Panc1 (cell line): ENCODE measurements at regions not wholly inside any gene's neighbourhood (a gene's known extent, or its start where the extent isn't known, plus 50 kb on each side); places are given as distances from the start of the nearest gene placed in this dataset.

Source experiments
- ATAC-seq: fragments of 200-7000 bp; cut with Tn5 transposase; 2 replicates; pipeline ENCODE4 v1.9.1; 2020; ENCODE audit warnings: mild to moderate bottlenecking, moderate library complexity
- BruUV-seq: library from RNA; stranded (reverse); fragments of 400-500 nt; replicated peaks from 2 replicates; lab custom pipeline; 2021; lab: Mats Ljungman, UMichigan
- CTCF ChIA-PET: fragments of 300-600 bp; sonication (Branson Sonifier 250); formaldehyde crosslinking; loops from one replicate; lab custom pipeline; 2022; ENCODE audit warnings: antibody characterized with exemption; lab: Charles Lee
- POLR2A ChIA-PET: fragments of 300-600 bp; sonication (Branson Sonifier 250); formaldehyde crosslinking; loops from one replicate; lab custom pipeline; 2022; ENCODE audit warnings: antibody characterized with exemption; lab: Charles Lee
- DNase-seq: peaks from one replicate; pipeline ENCODE4 v3.0.0-alpha.2; 2010; ENCODE audit warnings: low read depth, low spot score
- H3K27ac ChIP-seq: 2 replicates; pipeline ENCODE4 v1.5.1; 2011; ENCODE audit warnings: mild to moderate bottlenecking, low read length, inconsistent platforms
- H3K27me3 ChIP-seq: fragments of 200-500 bp; sonication (Bioruptor generic); 2 replicates; pipeline ENCODE4 v1.6.0; 2014; ENCODE audit warnings: low read length, inconsistent platforms; ENCODE audit not compliant: control insufficient read depth, insufficient read depth
- H3K36me3 ChIP-seq: fragments of 200-500 bp; sonication (Bioruptor generic); 2 replicates; pipeline ENCODE4 v1.5.1; 2014; ENCODE audit warnings: inconsistent platforms, mild to moderate bottlenecking, low read length, moderate library complexity; ENCODE audit not compliant: control insufficient read depth, insufficient read depth
- H3K4me1 ChIP-seq: 2 replicates; pipeline ENCODE4 v1.5.1; 2011; ENCODE audit warnings: inconsistent platforms, mild to moderate bottlenecking, low read length, moderate library complexity; ENCODE audit not compliant: control insufficient read depth, insufficient read depth
- H3K4me3 ChIP-seq, 2 experiments: 2 replicates each; pipeline ENCODE4 v1.5.1; 2011 to 2012; ENCODE audit warnings: low read depth in 2 of 2, low read length in 2 of 2, mild to moderate bottlenecking in 2 of 2, inconsistent platforms in 1 of 2, moderate library complexity in 1 of 2
- H3K9me3 ChIP-seq: fragments of 200-500 bp; sonication (Bioruptor generic); 2 replicates; pipeline ENCODE4 v1.5.1; 2014; ENCODE audit warnings: low read depth, mild to moderate bottlenecking, inconsistent platforms, low read length, moderate library complexity; ENCODE audit not compliant: control insufficient read depth, insufficient read depth
- CTCF ChIP-seq: fragments of 450-650 bp; IDR thresholded peaks from 2 replicates; pipeline ENCODE4 v1.5.1; 2017; ENCODE audit warnings: mild to moderate bottlenecking
- POLR2AphosphoS5 ChIP-seq: IDR thresholded peaks from 2 replicates; pipeline ENCODE4 v1.6.1; 2012; ENCODE audit warnings: mild to moderate bottlenecking, low read depth, low read length, moderate library complexity
- REST ChIP-seq, 2 experiments: IDR thresholded peaks; 2 replicates each; pipeline ENCODE4 v1.6.1; 2011 to 2012; ENCODE audit warnings: low read depth in 2 of 2, control low read depth in 1 of 2, low read length in 1 of 2, mild to moderate bottlenecking in 1 of 2, moderate library complexity in 1 of 2; ENCODE audit not compliant: insufficient read depth in 1 of 2
- SIN3A ChIP-seq: IDR thresholded peaks from 2 replicates; pipeline ENCODE4 v1.6.1; 2012; ENCODE audit warnings: low read depth, mild to moderate bottlenecking, low read length, moderate library complexity, borderline replicate concordance; ENCODE audit not compliant: insufficient read depth
- TCF7L2 ChIP-seq: IDR thresholded peaks from 2 replicates; pipeline ENCODE4 v1.6.1; 2011; ENCODE audit warnings: mild to moderate bottlenecking, low read depth, low read length, inconsistent platforms
- in situ Hi-C: cut with HindIII; loops from 2 replicates; pipeline ENCODE4 v1.10.0; 2016; ENCODE audit warnings: low sequenced_read_pairs, low pct_unique_long_range_greater_than_20kb
- intact Hi-C: fragments of 100-400 bp; cut with micrococcal nuclease; formaldehyde crosslinking; loops from one replicate; pipeline ENCODE4 v1.10.0; 2022; ENCODE audit not compliant: unreplicated experiment

- DNase-seq (no peak), ATAC-seq (no peak)
- Histone ChIP-seq H3K36me3 (no peaks in the 10 kb centered on the region; the same call in 1 of the 2 replicates), H3K27ac (no peak overlapping the region), H3K4me1 (no peaks in the 10 kb centered on the region), H3K4me3 (no peak overlapping the region), H3K27me3 (no peaks in the 10 kb centered on the region), H3K9me3 (no peaks in the 10 kb centered on the region)
- ChIA-PET CTCF (no interaction called here), POLR2A (interaction anchor here (0.7 kb wide), 1 partner anchor 721 kb away, joined by 3 read pairs; no protein-coding TSS in a partner anchor)
- no TSS peak for BruUV-seq
- intact Hi-C loops (no loop called here), in situ Hi-C loops (no loop called here)
- no peak for TF ChIP-seq SIN3A
Observed at GRCh38 chr6:164453835-164454234, 855.6 kb downstream of the C6orf118 start.

GRCh38 chr6:164442572-164442971 lies 866.8 kb downstream of the C6orf118 start:
- Histone ChIP-seq H3K4me3 (no peak overlapping the region), H3K4me1 (no peaks in the 10 kb centered on the region), H3K36me3 (no peaks in the 10 kb centered on the region), H3K9me3 (no peaks in the 10 kb centered on the region; the same call in 1 of the 2 replicates), H3K27ac (no peak overlapping the region), H3K27me3 (no peaks in the 10 kb centered on the region)
- no peak for ATAC-seq
- intact Hi-C loops: no loop called here
- BruUV-seq: no TSS peak
- ChIA-PET POLR2A (no interaction called here), CTCF (no interaction called here)
- no peak for DNase-seq
- TF ChIP-seq SIN3A (no peak), TCF7L2 (no peak), REST (IDR thresholded peaks at IDR 0.05; ENCODE audit: insufficient read depth in 1 of 2, low read depth in 2 of 2, low read length in 1 of 2) (no peak), POLR2AphosphoS5 (no peak), CTCF (no peak)
- in situ Hi-C loops: no loop called here

GRCh38 chr6:164439331-164439730 lies 870.1 kb downstream of the C6orf118 start:
- no peak overlapping the region for H3K4me3 ChIP-seq
- TF ChIP-seq SIN3A (no peak), POLR2AphosphoS5 (no peak), CTCF (no peak), REST (IDR thresholded peaks at IDR 0.05; ENCODE audit: insufficient read depth in 1 of 2, low read depth in 2 of 2, low read length in 1 of 2) (no peak), TCF7L2 (no peak)
- H3K36me3 ChIP-seq: no peaks in the 10 kb centered on the region
- H3K4me1 ChIP-seq: no peaks in the 10 kb centered on the region
- in situ Hi-C loops: no loop called here
- H3K27ac ChIP-seq: no peak overlapping the region
- ATAC-seq (no peak), DNase-seq (no peak)
- intact Hi-C loops: no loop called here
- H3K27me3 ChIP-seq: no peaks in the 10 kb centered on the region
- BruUV-seq: no TSS peak
- H3K9me3 ChIP-seq: no peaks in the 10 kb centered on the region; the same call in 1 of the 2 replicates
- POLR2A ChIA-PET: no interaction called here
- CTCF ChIA-PET: no interaction called here
